HG03196 (cell line): ENCODE measurements at regions not wholly inside any gene's neighbourhood (a gene's known extent, or its start where the extent isn't known, plus 50 kb on each side); places are given as distances from the start of the nearest gene placed in this dataset.

ENCODE experiments used
- ATAC-seq: cut with Tn5 transposase; IDR thresholded peaks from one replicate; pipeline ENCODE4 v1.9.1; 2021; ENCODE audit not compliant: unreplicated experiment

GRCh38 chr5:125298746-125299379, 552.4 kb upstream of the ZNF608 start:
- no peak for ATAC-seq

- no peak for ATAC-seq
Observed at GRCh38 chr5:125301711-125302110, 555.3 kb upstream of the ZNF608 start.

GRCh38 chr5:125302577-125302976, 556.1 kb upstream of the ZNF608 start:
- no peak for ATAC-seq

- no peak for ATAC-seq
Observed at GRCh38 chr5:125306741-125307140, 560.3 kb upstream of the ZNF608 start.

GRCh38 chr5:125310749-125311148, 564.3 kb upstream of the ZNF608 start:
- ATAC-seq = no peak

GRCh38 chr5:125311743-125312142, 565.3 kb upstream of the ZNF608 start:
- ATAC-seq = no peak

GRCh38 chr5:125313555-125313954, 567.1 kb upstream of the ZNF608 start:
- no peak for ATAC-seq

GRCh38 chr5:125315306-125315705, 568.9 kb upstream of the ZNF608 start:
- ATAC-seq = no peak

GRCh38 chr5:125316391-125316790, 570.0 kb upstream of the ZNF608 start:
- no peak for ATAC-seq

GRCh38 chr5:125316915-125317535, 570.6 kb upstream of the ZNF608 start:
- ATAC-seq = no peak

- ATAC-seq = no peak
Observed at GRCh38 chr5:125317536-125317995, 571.1 kb upstream of the ZNF608 start.

GRCh38 chr5:125321654-125322053, 575.2 kb upstream of the ZNF608 start:
- no peak for ATAC-seq

- no peak for ATAC-seq
Observed at GRCh38 chr5:125323613-125324012, 577.2 kb upstream of the ZNF608 start.

- ATAC-seq = no peak
Observed at GRCh38 chr5:125325488-125326149, 579.2 kb upstream of the ZNF608 start.

GRCh38 chr5:125326150-125326510, 579.7 kb upstream of the ZNF608 start:
- no peak for ATAC-seq

GRCh38 chr5:125327676-125328075, 581.2 kb upstream of the ZNF608 start:
- ATAC-seq = no peak

- no peak for ATAC-seq
Observed at GRCh38 chr5:125331987-125332598, 585.7 kb upstream of the ZNF608 start.

- ATAC-seq = no peak
Observed at GRCh38 chr5:125333416-125333815, 587.0 kb upstream of the ZNF608 start.

- no peak for ATAC-seq
Observed at GRCh38 chr5:125336401-125336800, 590.0 kb upstream of the ZNF608 start.

- ATAC-seq = no peak
Observed at GRCh38 chr5:125337294-125337693, 590.9 kb upstream of the ZNF608 start.

GRCh38 chr5:125338440-125339174, 592.2 kb upstream of the ZNF608 start:
- ATAC-seq = no peak
